Adrenal gland (tissue), 9 donors: ENCODE measurements at regions not wholly inside any gene's neighbourhood (a gene's known extent, or its start where the extent isn't known, plus 50 kb on each side); places are given as distances from the start of the nearest gene placed in this dataset.

Experiments used
- DNase-seq, 7 donors: peaks; one replicate each; pipeline ENCODE4 v3.0.0-alpha.2; 2019 to 2020
- H3K27ac ChIP-seq, 5 donors: fragments of 200-600 bp; sonication (generic) in 4 of 5; 1 replicate in 3 of 5; 2 replicates in 2 of 5; pipeline versions ENCODE4 v1.5.1 to v1.8.0; 2016 to 2020; ENCODE audit warnings: mild to moderate bottlenecking in 1 of 5
- H3K27me3 ChIP-seq: fragments of 200-600 bp; 2 replicates; pipeline ENCODE4 v1.8.0; 2021
- H3K36me3 ChIP-seq, 2 donors: fragments of 200-600 bp; replicated peaks in 1 of 2; 1 replicate in 1 of 2; 2 replicates in 1 of 2; pipeline versions ENCODE4 v1.5.1 to v1.8.0; 2018 to 2022
- H3K4me1 ChIP-seq, 2 donors: fragments of 200-600 bp; replicated peaks in 1 of 2; 1 replicate in 1 of 2; 2 replicates in 1 of 2; pipeline versions ENCODE4 v1.5.1 to v1.8.0; 2018 to 2021
- H3K4me3 ChIP-seq, 4 donors: fragments of 200-600 bp; sonication (generic) in 3 of 4; one replicate each; pipeline ENCODE4 v1.5.1; 2016 to 2018
- H3K9me3 ChIP-seq, 3 donors: fragments of 200-600 bp; sonication (generic) in 1 of 3; replicated peaks in 1 of 3; 1 replicate in 2 of 3; 2 replicates in 1 of 3; pipeline versions ENCODE4 v1.5.1 to v1.8.0; 2016 to 2021
- CTCF ChIP-seq, 6 experiments: fragments of 450-650 bp in 4 of 6; fragments of 200-600 bp in 2 of 6; sonication (generic) in 1 of 6; IDR thresholded peaks; 1 replicate in 5 of 6; 2 replicates in 1 of 6; pipeline versions ENCODE4 v1.5.1 to v1.8.0; 2016 to 2021; ENCODE audit warnings: antibody characterized with exemption in 6 of 6, mild to moderate bottlenecking in 2 of 6, moderate library complexity in 1 of 6
- POLR2A ChIP-seq, 2 donors: fragments of 450-650 bp; IDR thresholded peaks; one replicate each; pipeline ENCODE4 v1.6.1; 2017; ENCODE audit warnings: antibody characterized with exemption in 2 of 2, mild to moderate bottlenecking in 2 of 2, moderate library complexity in 1 of 2
- WGBS, 4 donors: extraction: QIAGEN DNeasy Blood & Tissue Kit in 2 of 4; methylation state at CpG; one replicate each; pipeline versions ENCODE4 v1.1.5 to v1.1.7; 2013 to 2017; 5-methylcytosine and 5-hydroxymethylcytosine counted together
- intact Hi-C, 2 donors: fragments of 100-400 bp; cut with DNase I; formaldehyde crosslinking; loops; one replicate each; pipeline versions ENCODE4 v1.14.1 to v1.15.0; 2022 to 2023
- donor health status: healthy with polysubstance abuse.
- donor health status: Bipolar disorder and iron deficiency.
- donor health status: DM: yes; HTN: yes; CAD: no.
- donor health status: DM: no; HTN: no; CAD: no.
- donor health status: DM: no; HTN: no; CAD: no.

GRCh38 chr3:166900866-166901577 lies 479.1 kb downstream of the ZBBX start:
- Histone ChIP-seq H3K4me1 (no peaks in the 10 kb centered on the region), H3K27ac (no peak overlapping the region)
- 82 to 88% (median 86%) methylated on average over 3 of the region's 3 CpGs for WGBS, 4 donors

GRCh38 chr3:166897811-166898210 lies 482.3 kb downstream of the ZBBX start:
- no peaks in the 10 kb centered on the region for H3K36me3 ChIP-seq
- H3K9me3 ChIP-seq, result no peaks in the 10 kb centered on the region
- intact Hi-C loops, result no loop called here
- no peak overlapping the region for H3K27ac ChIP-seq
- no peaks in the 10 kb centered on the region for H3K4me1 ChIP-seq
- H3K4me3 ChIP-seq, result no peak overlapping the region
- WGBS, 4 donors, result 52 to 67% (median 58%) methylated on average over 1 of the region's 1 CpG
- DNase-seq, result no peak
- TF ChIP-seq CTCF (IDR thresholded peaks at IDR 0.05), result no peak
- no peak for TF ChIP-seq POLR2A (IDR thresholded peaks at IDR 0.05)
- no peaks in the 10 kb centered on the region for H3K27me3 ChIP-seq

More at GRCh38 chr3:166900866-166901577, 479.1 kb downstream of the ZBBX start:
- Histone ChIP-seq H3K4me3 (no peak overlapping the region), H3K27me3 (no peaks in the 10 kb centered on the region), H3K36me3 (no peaks in the 10 kb centered on the region), H3K9me3 (no peaks in the 10 kb centered on the region)
- DNase-seq, result no peak
- TF ChIP-seq POLR2A (IDR thresholded peaks at IDR 0.05) (no peak), CTCF (IDR thresholded peaks at IDR 0.05) (no peak)
- intact Hi-C loops, result no loop called here

- Histone ChIP-seq H3K9me3 (no peaks in the 10 kb centered on the region), H3K4me1 (no peaks in the 10 kb centered on the region), H3K27ac (no peak overlapping the region), H3K4me3 (no peak overlapping the region), H3K36me3 (no peaks in the 10 kb centered on the region), H3K27me3 (no peaks in the 10 kb centered on the region)
- WGBS, 4 donors, result 59 to 77% (median 69%) methylated on average over 2 of the region's 2 CpGs
- TF ChIP-seq POLR2A (IDR thresholded peaks at IDR 0.05) (no peak), CTCF (IDR thresholded peaks at IDR 0.05) (no peak)
- intact Hi-C loops, result no loop called here
- DNase-seq, result no peak
Measured at GRCh38 chr3:166889241-166889640, 490.9 kb downstream of the ZBBX start.

- Histone ChIP-seq H3K36me3 (no peaks in the 10 kb centered on the region), H3K9me3 (no peaks in the 10 kb centered on the region), H3K27ac (no peak overlapping the region), H3K4me3 (no peak overlapping the region), H3K27me3 (no peaks in the 10 kb centered on the region), H3K4me1 (no peaks in the 10 kb centered on the region)
- WGBS, 4 donors, result 84 to 88% (median 87%) methylated on average over 2 of the region's 2 CpGs
- TF ChIP-seq CTCF (IDR thresholded peaks at IDR 0.05), result no peak
- no peak for TF ChIP-seq POLR2A (IDR thresholded peaks at IDR 0.05)
- DNase-seq, result no peak
- intact Hi-C loops, result no loop called here
Measured at GRCh38 chr3:166879661-166880060, 500.4 kb downstream of the ZBBX start.
